BE2C (cell line): ENCODE measurements at regions not wholly inside any gene's neighbourhood (a gene's known extent, or its start where the extent isn't known, plus 50 kb on each side); places are given as distances from the start of the nearest gene placed in this dataset.

Source experiments
- DNase-seq: peaks from one replicate; pipeline ENCODE4 v3.0.0-alpha.2; 2020
- H3K27me3 ChIP-seq: fragments of 250-450 bp; sonication (Bioruptor Pico); 2 replicates; pipeline ENCODE4 v1.5.1; 2020; ENCODE audit warnings: mild to moderate bottlenecking
- H3K36me3 ChIP-seq: fragments of 250-450 bp; sonication (Bioruptor Pico); 2 replicates; pipeline ENCODE4 v1.5.1; 2020; ENCODE audit warnings: mild to moderate bottlenecking
- H3K4me1 ChIP-seq: fragments of 250-450 bp; sonication (Bioruptor Pico); 2 replicates; pipeline ENCODE4 v1.5.1; 2020
- H3K4me3 ChIP-seq: 2 replicates; pipeline ENCODE4 v1.5.1; 2011; ENCODE audit warnings: low read depth, low read length
- H3K9me3 ChIP-seq: fragments of 250-450 bp; sonication (Bioruptor Pico); 2 replicates; pipeline ENCODE4 v1.5.1; 2020
- TF ChIP-seq, protein P1 (sequence below): IDR thresholded peaks from 2 replicates; pipeline ENCODE4 v1.5.1; 2012; ENCODE audit warnings: mild to moderate bottlenecking, low read depth, low read length

DNA sequence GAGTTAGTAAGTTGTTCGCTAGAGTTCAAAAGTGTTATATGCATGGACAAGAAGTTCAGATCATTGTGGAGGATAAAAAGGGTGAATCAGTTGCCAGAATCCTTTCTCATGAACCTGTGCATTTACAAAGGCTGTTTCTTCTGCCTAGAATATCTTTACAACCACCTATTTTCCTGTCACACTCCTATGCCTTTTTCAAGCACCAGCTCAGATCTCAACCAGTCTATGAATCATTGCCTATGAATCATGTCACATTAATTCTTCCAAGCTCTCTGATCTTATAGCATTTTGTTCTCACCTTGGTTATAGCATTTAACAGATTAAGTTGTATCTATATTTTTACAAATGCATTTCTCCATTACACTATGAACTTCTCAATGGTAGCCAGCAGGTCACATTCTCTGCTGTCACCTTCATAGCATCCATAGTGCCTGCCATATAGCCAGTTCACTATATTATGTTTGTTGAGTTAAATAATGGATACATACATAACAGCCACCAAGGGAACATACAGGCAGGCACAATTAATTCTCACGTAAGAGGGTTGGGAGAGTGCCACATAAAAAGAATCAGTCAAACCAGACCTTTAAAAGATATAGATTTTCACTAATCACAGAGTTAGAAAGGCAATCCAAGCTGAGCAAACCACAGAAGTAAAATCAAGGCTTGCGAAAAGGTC, 573.0 kb downstream of the FOXG1 start:
- H3K4me3 ChIP-seq, result no peak overlapping the region
- no peaks in the 10 kb centered on the region for H3K27me3 ChIP-seq
- no peak for DNase-seq
- no peaks in the 10 kb centered on the region for H3K4me1 ChIP-seq
- TF ChIP-seq, protein P1, sequence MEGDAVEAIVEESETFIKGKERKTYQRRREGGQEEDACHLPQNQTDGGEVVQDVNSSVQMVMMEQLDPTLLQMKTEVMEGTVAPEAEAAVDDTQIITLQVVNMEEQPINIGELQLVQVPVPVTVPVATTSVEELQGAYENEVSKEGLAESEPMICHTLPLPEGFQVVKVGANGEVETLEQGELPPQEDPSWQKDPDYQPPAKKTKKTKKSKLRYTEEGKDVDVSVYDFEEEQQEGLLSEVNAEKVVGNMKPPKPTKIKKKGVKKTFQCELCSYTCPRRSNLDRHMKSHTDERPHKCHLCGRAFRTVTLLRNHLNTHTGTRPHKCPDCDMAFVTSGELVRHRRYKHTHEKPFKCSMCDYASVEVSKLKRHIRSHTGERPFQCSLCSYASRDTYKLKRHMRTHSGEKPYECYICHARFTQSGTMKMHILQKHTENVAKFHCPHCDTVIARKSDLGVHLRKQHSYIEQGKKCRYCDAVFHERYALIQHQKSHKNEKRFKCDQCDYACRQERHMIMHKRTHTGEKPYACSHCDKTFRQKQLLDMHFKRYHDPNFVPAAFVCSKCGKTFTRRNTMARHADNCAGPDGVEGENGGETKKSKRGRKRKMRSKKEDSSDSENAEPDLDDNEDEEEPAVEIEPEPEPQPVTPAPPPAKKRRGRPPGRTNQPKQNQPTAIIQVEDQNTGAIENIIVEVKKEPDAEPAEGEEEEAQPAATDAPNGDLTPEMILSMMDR, result no peak
- no peaks in the 10 kb centered on the region for H3K36me3 ChIP-seq
- no peaks in the 10 kb centered on the region for H3K9me3 ChIP-seq

DNA sequence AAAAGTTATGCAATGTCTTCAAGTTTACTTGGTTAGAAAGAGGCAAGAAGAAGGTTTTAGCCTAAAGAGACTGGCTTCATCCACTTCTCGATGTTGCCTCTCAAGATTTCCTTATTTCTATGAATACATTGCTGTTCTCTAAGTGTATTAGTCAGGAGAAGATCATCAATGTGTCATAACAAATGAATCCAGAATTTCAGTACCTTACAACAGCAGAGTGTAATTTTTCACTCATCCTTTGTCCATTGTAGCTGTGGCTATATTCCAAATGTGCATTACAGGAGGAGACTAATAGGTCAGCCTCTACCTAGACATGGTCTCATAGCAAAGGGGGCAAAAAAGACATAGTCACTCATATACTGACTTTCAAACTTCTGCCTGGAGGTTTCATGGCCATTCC, 579.1 kb downstream of the PRKD1 start:
- Histone ChIP-seq H3K27me3 (no peaks in the 10 kb centered on the region), H3K9me3 (no peaks in the 10 kb centered on the region), H3K36me3 (no peaks in the 10 kb centered on the region), H3K4me3 (no peak overlapping the region), H3K4me1 (no peaks in the 10 kb centered on the region)
- TF ChIP-seq, protein P1, result no peak
- no peak for DNase-seq

GRCh38 chr14:29350496-29350895, 577.2 kb downstream of the PRKD1 start:
- TF ChIP-seq, protein P1, result no peak
- no peaks in the 10 kb centered on the region for H3K27me3 ChIP-seq
- no peaks in the 10 kb centered on the region for H3K4me1 ChIP-seq
- DNase-seq, result no peak
- no peaks in the 10 kb centered on the region for H3K36me3 ChIP-seq
- no peak overlapping the region for H3K4me3 ChIP-seq
- H3K9me3 ChIP-seq, result no peaks in the 10 kb centered on the region

- H3K9me3 ChIP-seq, result no peaks in the 10 kb centered on the region
- H3K27me3 ChIP-seq, result no peaks in the 10 kb centered on the region
- no peak overlapping the region for H3K4me3 ChIP-seq
- no peak for DNase-seq
- H3K36me3 ChIP-seq, result no peaks in the 10 kb centered on the region
- H3K4me1 ChIP-seq, result no peaks in the 10 kb centered on the region
- TF ChIP-seq, protein P1, result no peak
Observed at GRCh38 chr14:29351996-29352705, 575.5 kb downstream of the PRKD1 start.

DNA sequence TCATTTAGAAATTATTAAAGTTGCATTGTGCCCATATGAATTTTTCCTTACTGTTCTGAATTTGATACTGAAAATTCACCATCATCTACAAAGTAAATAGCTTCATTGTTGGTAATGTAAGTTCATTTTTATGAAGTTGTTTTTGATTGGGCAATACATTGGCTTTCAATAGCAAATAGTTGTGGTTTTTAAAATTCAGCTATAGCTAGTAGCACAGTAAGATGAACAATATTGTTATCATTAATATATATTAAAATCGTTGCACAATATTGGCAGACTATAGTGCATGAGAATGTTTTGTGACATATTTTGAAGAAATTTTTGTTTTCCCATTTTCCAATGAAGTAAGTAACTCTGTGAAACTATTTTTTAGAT, 575.0 kb downstream of the PRKD1 start:
- Histone ChIP-seq H3K4me3 (no peak overlapping the region), H3K27me3 (no peaks in the 10 kb centered on the region), H3K9me3 (no peaks in the 10 kb centered on the region), H3K4me1 (no peaks in the 10 kb centered on the region), H3K36me3 (no peaks in the 10 kb centered on the region)
- DNase-seq, result no peak
- TF ChIP-seq, protein P1, result no peak

GRCh38 chr14:29353513-29353912, 574.1 kb downstream of the PRKD1 start:
- H3K36me3 ChIP-seq, result no peaks in the 10 kb centered on the region
- H3K4me3 ChIP-seq, result no peak overlapping the region
- no peak for DNase-seq
- no peaks in the 10 kb centered on the region for H3K9me3 ChIP-seq
- H3K27me3 ChIP-seq, result no peaks in the 10 kb centered on the region
- no peaks in the 10 kb centered on the region for H3K4me1 ChIP-seq
- TF ChIP-seq, protein P1, result no peak
